Mammary epithelial cell (primary cell): ENCODE measurements at regions not wholly inside any gene's neighbourhood (a gene's known extent, or its start where the extent isn't known, plus 50 kb on each side); places are given as distances from the start of the nearest gene placed in this dataset.

Experiments
- CTCF ChIP-seq, 2 donors: IDR thresholded peaks in 1 of 2; conservative IDR thresholded peaks in 1 of 2; 2 replicates each; pipeline ENCODE4 v1.5.1; 2011 to 2012; ENCODE audit warnings: inconsistent platforms in 2 of 2, low read length in 2 of 2, mild to moderate bottlenecking in 2 of 2, control low read depth in 1 of 2, low read depth in 1 of 2; ENCODE audit not compliant: insufficient read depth in 1 of 2; ENCODE audit errors: extremely low read depth in 1 of 2
- EZH2 ChIP-seq: IDR thresholded peaks from 2 replicates; pipeline ENCODE4 v1.6.1; 2012; ENCODE audit warnings: low read length, inconsistent platforms, borderline replicate concordance

- TF ChIP-seq EZH2 (no peak), CTCF (conservative IDR thresholded peaks at IDR 0.05 in 1 of 2, IDR thresholded peaks at IDR 0.05 in 1 of 2; ENCODE audit: extremely low read depth in 1 of 2, insufficient read depth in 1 of 2, low read depth in 1 of 2, low read length in 2 of 2) (no peak)
Measured at GRCh38 chr3:124108446-124108845, 116.5 kb upstream of the ROPN1 start.
